Endothelial cell (in vitro differentiated cells): ENCODE measurements at regions not wholly inside any gene's neighbourhood (a gene's known extent, or its start where the extent isn't known, plus 50 kb on each side); places are given as distances from the start of the nearest gene placed in this dataset.

ENCODE experiments used
- DNase-seq: peaks from one replicate; pipeline ENCODE4 v3.0.0; 2021; ENCODE audit warnings: low spot score
- H3K27ac Mint-ChIP-seq: one replicate; pipeline ENCODE4 v1.8.0; 2021; ENCODE audit warnings: mixed read lengths, inconsistent platforms; ENCODE audit not compliant: unreplicated experiment
- H3K27me3 Mint-ChIP-seq: one replicate; pipeline ENCODE4 v1.8.0; 2021; ENCODE audit warnings: mild to moderate bottlenecking, moderate library complexity, mixed read lengths, inconsistent platforms; ENCODE audit not compliant: unreplicated experiment
- H3K36me3 Mint-ChIP-seq: one replicate; pipeline ENCODE4 v1.8.0; 2021; ENCODE audit warnings: mild to moderate bottlenecking, low read depth, mixed read lengths, inconsistent platforms; ENCODE audit not compliant: unreplicated experiment
- H3K4me1 Mint-ChIP-seq: one replicate; pipeline ENCODE4 v1.8.0; 2021; ENCODE audit warnings: mild to moderate bottlenecking, mixed read lengths, inconsistent platforms; ENCODE audit not compliant: unreplicated experiment
- H3K4me3 Mint-ChIP-seq: one replicate; pipeline ENCODE4 v1.8.0; 2021; ENCODE audit warnings: mild to moderate bottlenecking, mixed read lengths, inconsistent platforms; ENCODE audit not compliant: unreplicated experiment
- H3K9me3 Mint-ChIP-seq: one replicate; pipeline ENCODE4 v1.8.0; 2021; ENCODE audit warnings: mixed read lengths, inconsistent platforms; ENCODE audit not compliant: unreplicated experiment
- TF ChIP-seq, protein P1 (sequence below): fragments of 200-600 bp; sonication (generic); IDR thresholded peaks from one replicate; pipeline ENCODE4 v1.5.0; 2021; ENCODE audit warnings: antibody characterized with exemption; ENCODE audit not compliant: unreplicated experiment

DNA sequence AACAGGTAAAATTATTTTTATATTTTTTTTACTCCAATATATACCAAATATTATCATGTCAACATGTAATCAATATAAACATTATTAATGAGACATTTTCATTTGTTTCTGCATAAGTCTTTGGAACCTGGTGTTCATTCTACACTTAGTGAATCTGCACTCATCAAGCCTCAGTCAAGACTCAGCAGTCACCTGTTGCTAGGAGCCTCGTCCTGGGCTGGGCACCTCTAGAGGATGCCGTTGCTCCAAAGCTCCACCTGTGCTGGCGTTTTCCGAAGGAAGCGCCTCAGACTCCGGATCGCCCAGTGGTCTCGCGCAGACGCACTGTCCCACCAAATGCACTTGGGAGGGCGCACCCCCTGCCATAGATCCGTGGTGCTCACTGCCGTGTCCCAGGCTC is 604.7 kb upstream of the MKI67 start:
- H3K27me3 Mint-ChIP-seq, result peaks cover 3% of the 10 kb centered on the region
- H3K36me3 Mint-ChIP-seq, result no peaks in the 10 kb centered on the region
- TF ChIP-seq, protein P1, sequence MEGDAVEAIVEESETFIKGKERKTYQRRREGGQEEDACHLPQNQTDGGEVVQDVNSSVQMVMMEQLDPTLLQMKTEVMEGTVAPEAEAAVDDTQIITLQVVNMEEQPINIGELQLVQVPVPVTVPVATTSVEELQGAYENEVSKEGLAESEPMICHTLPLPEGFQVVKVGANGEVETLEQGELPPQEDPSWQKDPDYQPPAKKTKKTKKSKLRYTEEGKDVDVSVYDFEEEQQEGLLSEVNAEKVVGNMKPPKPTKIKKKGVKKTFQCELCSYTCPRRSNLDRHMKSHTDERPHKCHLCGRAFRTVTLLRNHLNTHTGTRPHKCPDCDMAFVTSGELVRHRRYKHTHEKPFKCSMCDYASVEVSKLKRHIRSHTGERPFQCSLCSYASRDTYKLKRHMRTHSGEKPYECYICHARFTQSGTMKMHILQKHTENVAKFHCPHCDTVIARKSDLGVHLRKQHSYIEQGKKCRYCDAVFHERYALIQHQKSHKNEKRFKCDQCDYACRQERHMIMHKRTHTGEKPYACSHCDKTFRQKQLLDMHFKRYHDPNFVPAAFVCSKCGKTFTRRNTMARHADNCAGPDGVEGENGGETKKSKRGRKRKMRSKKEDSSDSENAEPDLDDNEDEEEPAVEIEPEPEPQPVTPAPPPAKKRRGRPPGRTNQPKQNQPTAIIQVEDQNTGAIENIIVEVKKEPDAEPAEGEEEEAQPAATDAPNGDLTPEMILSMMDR, result no peak
- H3K4me3 Mint-ChIP-seq, result no peak overlapping the region
- no peak overlapping the region for H3K27ac Mint-ChIP-seq
- H3K9me3 Mint-ChIP-seq, result no peaks in the 10 kb centered on the region
- H3K4me1 Mint-ChIP-seq, result no peaks in the 10 kb centered on the region
- no peak for DNase-seq

DNA sequence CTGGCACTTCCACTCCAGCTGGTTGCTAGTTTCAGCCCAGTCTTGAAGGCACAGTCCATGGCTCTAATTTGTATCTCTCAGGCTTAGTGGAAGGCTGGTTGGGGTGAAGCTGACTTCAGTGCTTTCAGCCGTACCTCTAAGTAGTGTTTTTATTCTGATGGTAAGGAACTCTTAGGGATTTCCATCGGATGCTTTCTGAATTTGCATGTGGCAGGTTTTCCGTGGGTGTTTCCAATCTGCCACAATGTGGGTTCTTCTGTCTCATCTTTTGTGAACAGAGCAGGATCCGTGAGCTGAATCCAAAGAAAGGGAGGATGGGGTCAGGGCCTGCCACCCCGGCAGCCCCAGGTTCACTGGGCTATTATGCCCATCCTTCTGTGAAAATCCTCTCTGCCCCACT is 607.9 kb upstream of the MKI67 start:
- Mint-ChIP-seq H3K27ac (no peak overlapping the region), H3K27me3 (peaks cover 3% of the 10 kb centered on the region), H3K36me3 (no peaks in the 10 kb centered on the region), H3K4me3 (no peak overlapping the region), H3K4me1 (no peaks in the 10 kb centered on the region), H3K9me3 (no peaks in the 10 kb centered on the region)
- no peak for DNase-seq
- TF ChIP-seq, protein P1, result no peak

DNA sequence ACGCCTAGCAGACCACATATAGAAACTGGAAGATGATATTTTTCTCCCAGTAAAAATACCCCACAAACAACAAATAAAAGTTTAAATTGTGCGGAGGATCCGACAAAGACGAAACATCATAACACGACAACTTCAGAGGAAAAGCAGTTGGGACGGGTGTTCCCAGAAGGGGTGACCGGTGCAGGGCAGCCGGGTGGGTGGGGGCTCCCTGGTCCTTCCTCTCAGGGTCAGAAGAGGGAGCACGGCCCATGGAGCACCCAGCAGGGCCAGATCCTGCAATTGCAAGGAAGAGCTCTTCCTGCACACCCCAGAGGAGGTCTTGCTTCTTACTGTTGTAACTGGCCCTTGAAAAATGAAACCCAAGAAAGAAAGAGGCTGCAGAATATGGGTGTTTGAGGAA is 608.5 kb upstream of the MKI67 start:
- H3K9me3 Mint-ChIP-seq, result no peaks in the 10 kb centered on the region
- H3K4me3 Mint-ChIP-seq, result no peak overlapping the region
- no peaks in the 10 kb centered on the region for H3K4me1 Mint-ChIP-seq
- no peak overlapping the region for H3K27ac Mint-ChIP-seq
- H3K27me3 Mint-ChIP-seq, result peaks cover 3% of the 10 kb centered on the region
- no peaks in the 10 kb centered on the region for H3K36me3 Mint-ChIP-seq
- DNase-seq, result no peak
- TF ChIP-seq, protein P1, result no peak

DNA sequence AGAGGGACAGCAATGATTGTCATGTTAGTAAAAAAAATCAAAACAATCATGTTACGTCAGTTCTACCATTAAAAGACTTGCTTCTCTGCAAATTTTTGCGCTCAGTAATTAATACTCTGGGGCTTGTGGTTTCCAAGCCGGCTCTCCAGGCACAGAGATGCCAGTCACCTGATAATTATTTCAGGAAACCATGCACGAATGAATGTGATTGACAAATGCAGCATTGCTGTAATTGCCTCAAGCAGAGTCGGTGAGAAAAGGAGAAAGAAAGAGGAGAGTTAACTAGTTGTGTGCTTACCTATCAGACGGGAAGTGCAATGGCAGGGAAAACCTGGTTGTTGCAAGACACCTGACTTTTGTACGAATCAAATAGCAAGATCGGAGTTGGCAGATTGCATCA is 609.8 kb upstream of the MKI67 start:
- Mint-ChIP-seq H3K9me3 (no peaks in the 10 kb centered on the region), H3K4me1 (no peaks in the 10 kb centered on the region), H3K36me3 (no peaks in the 10 kb centered on the region), H3K4me3 (no peak overlapping the region), H3K27ac (no peak overlapping the region), H3K27me3 (peaks cover 3% of the 10 kb centered on the region)
- DNase-seq, result no peak
- TF ChIP-seq, protein P1, result no peak

DNA sequence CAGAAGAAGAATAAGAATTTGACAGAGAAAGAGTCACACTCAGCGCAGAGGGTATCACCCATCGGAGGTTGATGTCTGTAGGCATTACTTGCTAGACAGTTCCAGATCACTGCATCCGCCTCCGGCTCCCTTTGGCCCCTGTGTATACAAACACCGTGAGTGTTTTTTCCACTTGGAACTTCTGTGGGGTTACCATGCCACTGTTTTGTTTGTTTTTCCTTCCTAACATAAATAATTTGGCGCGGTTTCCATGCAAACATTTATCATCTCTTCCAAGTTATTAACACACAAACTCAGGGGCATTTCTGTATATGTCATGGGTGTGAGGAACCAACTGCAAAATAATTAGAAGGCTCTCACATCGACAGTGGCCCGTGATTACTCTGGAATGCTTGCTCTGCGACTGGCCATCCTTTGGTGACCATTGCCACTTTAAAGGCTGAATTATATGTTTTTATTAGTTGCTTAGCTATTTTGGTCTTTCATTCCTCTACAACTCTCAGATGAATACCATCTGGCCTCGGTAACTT is 612.2 kb upstream of the MKI67 start:
- Mint-ChIP-seq H3K27me3 (peaks cover 3% of the 10 kb centered on the region), H3K36me3 (no peaks in the 10 kb centered on the region), H3K4me1 (peaks cover 1% of the 10 kb centered on the region), H3K4me3 (no peak overlapping the region), H3K27ac (no peak overlapping the region), H3K9me3 (no peaks in the 10 kb centered on the region)
- DNase-seq, result no peak
- TF ChIP-seq, protein P1, result no peak
